Smooth muscle cell (in vitro differentiated cells): ENCODE measurements at regions not wholly inside any gene's neighbourhood (a gene's known extent, or its start where the extent isn't known, plus 50 kb on each side); places are given as distances from the start of the nearest gene placed in this dataset.

Source experiments
- DNase-seq: peaks from one replicate; lab custom pipeline; 2025; ENCODE audit not compliant: unreplicated experiment; lab: John Stamatoyannopoulos, UW
- H2AFZ ChIP-seq: fragments of 200-600 bp; sonication (generic); 2 replicates; pipeline ENCODE4 v1.6.0; 2016; ENCODE audit warnings: antibody characterized with exemption, low read depth, mild to moderate bottlenecking
- H3F3A ChIP-seq: fragments of 200-600 bp; sonication (generic); 2 replicates; pipeline ENCODE4 v1.6.0; 2017; ENCODE audit warnings: antibody characterized with exemption, low read depth
- H3K27ac ChIP-seq: fragments of 200-600 bp; sonication (generic); 2 replicates; pipeline ENCODE4 v1.5.1; 2016; ENCODE audit warnings: low read depth, mild to moderate bottlenecking
- H3K27me3 ChIP-seq: fragments of 200-600 bp; sonication (generic); 2 replicates; pipeline ENCODE4 v1.6.1; 2016; ENCODE audit warnings: low read depth, mild to moderate bottlenecking
- H3K36me3 ChIP-seq: fragments of 200-600 bp; sonication (generic); 2 replicates; pipeline ENCODE4 v1.5.1; 2016; ENCODE audit warnings: low read depth
- H3K4me1 ChIP-seq: fragments of 200-600 bp; sonication (generic); 2 replicates; pipeline ENCODE4 v1.5.1; 2016; ENCODE audit warnings: low read depth
- H3K4me2 ChIP-seq: fragments of 200-600 bp; sonication (generic); 2 replicates; pipeline ENCODE4 v1.6.0; 2016; ENCODE audit warnings: mild to moderate bottlenecking
- H3K4me3 ChIP-seq: fragments of 200-600 bp; sonication (generic); 2 replicates; pipeline ENCODE4 v1.5.1; 2016; ENCODE audit warnings: mild to moderate bottlenecking
- H3K79me2 ChIP-seq: fragments of 200-600 bp; sonication (generic); 2 replicates; pipeline ENCODE4 v1.6.0; 2016; ENCODE audit warnings: low read depth, mild to moderate bottlenecking
- H3K9ac ChIP-seq: fragments of 200-600 bp; sonication (generic); 2 replicates; pipeline ENCODE4 v1.6.0; 2016; ENCODE audit warnings: low read depth
- H3K9me3 ChIP-seq: fragments of 200-600 bp; sonication (generic); replicated peaks from 2 replicates; pipeline ENCODE4 v1.5.1; 2016; ENCODE audit warnings: low read depth
- H4K20me1 ChIP-seq: fragments of 200-600 bp; sonication (generic); 2 replicates; pipeline ENCODE4 v1.6.0; 2016; ENCODE audit warnings: low read depth
- CTCF ChIP-seq: fragments of 200-600 bp; sonication (generic); IDR thresholded peaks from 2 replicates; pipeline ENCODE4 v1.5.1; 2017; ENCODE audit warnings: borderline replicate concordance, mild to moderate bottlenecking, antibody characterized with exemption; ENCODE audit not compliant: insufficient read depth, poor library complexity, severe bottlenecking
- WGBS: methylation state at CpG from one replicate; pipeline ENCODE4 v1.1.7; 2016; ENCODE audit warnings: low lambda C conversion rate; 5-methylcytosine and 5-hydroxymethylcytosine counted together

DNA sequence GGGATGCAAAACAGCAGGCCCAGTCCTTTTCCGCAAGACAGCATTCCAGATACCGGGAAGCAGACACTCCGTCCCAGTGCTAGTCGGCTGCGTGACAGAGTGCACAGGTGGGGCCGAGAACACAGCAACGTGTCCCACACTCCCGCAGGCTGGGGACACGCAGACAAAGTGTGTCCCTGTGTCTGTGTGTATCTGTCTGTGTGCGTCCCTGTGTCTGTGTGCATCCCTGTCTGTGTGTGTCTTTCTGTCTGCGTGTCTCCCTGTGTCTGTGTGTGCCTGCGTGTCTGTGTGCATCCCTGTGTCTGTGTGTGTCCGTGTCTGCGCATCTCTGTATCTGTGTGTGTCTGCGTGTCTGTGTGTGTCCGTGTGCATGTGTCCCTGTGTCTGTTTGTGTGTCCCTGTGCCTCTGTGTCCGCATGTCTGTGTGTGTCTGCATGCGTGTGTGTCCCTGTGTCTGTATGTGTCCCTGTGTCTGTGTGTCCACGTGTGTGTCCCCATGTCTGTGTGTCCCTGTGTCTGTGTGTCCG lies 137.0 kb downstream of the MRPL36 start:
- Histone ChIP-seq H3K36me3 (no peaks in the 10 kb centered on the region), H3K27me3 (peaks cover 32% of the 10 kb centered on the region), H4K20me1 (no peaks in the 10 kb centered on the region), H3K79me2 (no peaks in the 10 kb centered on the region), H3K4me3 (no peak overlapping the region), H3K4me1 (no peaks in the 10 kb centered on the region), H3K4me2 (no peak overlapping the region), H3K27ac (no peak overlapping the region), H3K9me3 (no peaks in the 10 kb centered on the region), H3F3A (no peaks in the 10 kb centered on the region), H3K9ac (no peak overlapping the region), H2AFZ (no peak overlapping the region)
- 77% methylated on average over 20 of the region's 20 CpGs for WGBS
- DNase-seq = no peak
- TF ChIP-seq CTCF = no peak

- Histone ChIP-seq H3K4me2 (no peak overlapping the region), H3K9me3 (no peaks in the 10 kb centered on the region), H3K27me3 (peaks cover 31% of the 10 kb centered on the region), H3K4me1 (no peaks in the 10 kb centered on the region), H3K27ac (no peak overlapping the region), H3K4me3 (no peak overlapping the region), H2AFZ (no peak overlapping the region), H3F3A (no peaks in the 10 kb centered on the region), H3K79me2 (no peaks in the 10 kb centered on the region), H3K9ac (no peak overlapping the region), H4K20me1 (no peaks in the 10 kb centered on the region), H3K36me3 (no peaks in the 10 kb centered on the region)
- WGBS = 90% methylated on average over 23 of the region's 23 CpGs
- no peak for TF ChIP-seq CTCF
- DNase-seq = no peak
Observed at GRCh38 chr5:1661831-1662558, 137.6 kb downstream of the MRPL36 start.

DNA sequence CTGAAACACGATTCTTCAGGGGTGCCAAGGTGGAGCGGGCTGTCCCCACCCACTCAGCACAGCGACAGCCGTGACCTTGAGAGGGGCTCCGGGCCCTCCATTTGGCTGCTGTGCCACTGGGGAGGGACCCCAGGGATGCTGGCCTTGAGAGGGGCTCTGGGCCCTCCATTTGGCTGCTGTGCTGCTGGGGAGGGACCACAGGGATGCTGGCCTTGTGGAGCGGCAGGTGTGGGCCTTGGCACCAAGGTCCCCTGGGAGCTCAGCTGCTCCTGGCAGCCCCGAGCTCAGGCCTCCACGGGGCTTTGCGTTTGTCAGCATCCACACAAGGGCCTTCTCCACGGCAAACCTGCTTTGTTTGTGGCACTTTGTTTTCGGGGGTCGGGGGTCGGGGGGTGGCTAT lies 137.6 kb upstream of the LPCAT1 start:
- H3K9ac ChIP-seq = no peak overlapping the region

More for the DNA sequence above, 137.6 kb upstream of the LPCAT1 start:
- Histone ChIP-seq H3K27ac (no peak overlapping the region), H3K9me3 (no peaks in the 10 kb centered on the region), H3K4me2 (no peak overlapping the region), H3K79me2 (no peaks in the 10 kb centered on the region), H2AFZ (no peak overlapping the region), H3K36me3 (no peaks in the 10 kb centered on the region), H3K4me3 (no peak overlapping the region), H3K27me3 (peaks cover 24% of the 10 kb centered on the region), H3K4me1 (no peaks in the 10 kb centered on the region), H4K20me1 (no peaks in the 10 kb centered on the region), H3F3A (no peaks in the 10 kb centered on the region)
- TF ChIP-seq CTCF = no peak
- no peak for DNase-seq
- 87% methylated on average over 13 of the region's 13 CpGs for WGBS
